Non-pigmented ciliary epithelial cell (primary cell): ENCODE measurements at regions not wholly inside any gene's neighbourhood (a gene's known extent, or its start where the extent isn't known, plus 50 kb on each side); places are given as distances from the start of the nearest gene placed in this dataset.
"Not testable (repeated sequence)": the region's sequence is repeated elsewhere in the genome, so short reads cannot be mapped to it uniquely, and the experiment has no call there.

Experiments
- DNase-seq: peaks from one replicate; pipeline ENCODE4 v3.0.0-alpha.2; 2010; ENCODE audit warnings: low read depth

DNA sequence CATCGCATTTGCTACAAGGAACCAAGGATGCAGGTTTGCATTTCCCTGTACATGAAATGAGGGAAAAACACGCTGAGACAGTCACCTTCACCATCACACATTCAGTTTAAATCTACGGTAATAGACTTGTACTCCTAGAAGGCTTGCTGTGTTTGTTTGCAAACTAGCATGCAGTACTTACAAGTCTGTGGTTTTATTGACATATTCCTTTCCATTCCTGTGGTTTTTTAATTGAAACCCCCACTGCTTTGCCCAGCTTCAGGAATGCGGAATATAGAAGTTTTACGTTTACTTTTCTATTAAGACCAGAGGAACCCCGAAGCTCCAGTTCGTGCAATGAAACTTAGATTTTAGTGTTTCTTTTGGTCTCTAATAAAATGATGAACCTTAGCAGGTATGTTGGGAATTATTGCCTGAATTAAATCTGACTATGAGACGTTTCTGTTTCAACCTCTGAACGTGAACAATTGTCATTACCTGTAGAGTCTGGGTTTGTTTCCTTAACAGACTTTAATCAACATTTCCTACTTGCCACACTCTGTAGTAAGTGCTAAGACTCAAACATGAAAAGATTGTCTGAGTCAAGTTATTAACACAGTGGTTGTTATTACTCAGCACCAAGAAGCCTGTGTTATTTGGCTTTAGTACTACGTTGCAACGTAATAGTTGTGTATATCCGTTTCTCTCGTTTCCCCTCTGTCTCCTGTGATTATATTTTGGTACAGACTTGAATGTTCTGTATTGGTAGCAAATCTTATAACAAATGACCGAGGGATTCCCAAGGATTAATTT lies 793.3 kb upstream of the GOT2 start:
- DNase-seq: peak; percentile 46

- DNase-seq: no peak
Observed at GRCh38 chr16:59522826-59523225, 788.7 kb upstream of the GOT2 start.

GRCh38 chr16:59518721-59519120 lies 784.6 kb upstream of the GOT2 start:
- not testable (repeated sequence) for DNase-seq

DNA sequence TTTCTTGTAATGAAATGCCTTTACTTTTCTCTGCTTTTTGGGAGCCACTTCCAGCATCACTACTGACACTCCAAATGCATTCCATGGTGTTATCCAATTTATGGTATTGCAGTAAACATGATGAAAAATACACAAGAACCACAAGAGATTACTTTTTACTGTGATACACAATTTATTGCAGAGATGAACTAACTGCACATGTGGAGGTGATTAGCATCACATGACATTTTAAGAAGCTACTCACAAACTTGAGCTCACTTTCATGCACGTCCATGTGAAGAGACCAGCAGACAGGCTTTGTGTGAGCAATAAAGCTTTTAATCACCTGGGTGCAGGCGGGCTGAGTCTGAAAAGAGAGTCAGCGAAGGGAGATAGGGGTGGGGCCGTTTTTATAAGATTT lies 780.5 kb upstream of the GOT2 start:
- DNase-seq: no peak

DNA sequence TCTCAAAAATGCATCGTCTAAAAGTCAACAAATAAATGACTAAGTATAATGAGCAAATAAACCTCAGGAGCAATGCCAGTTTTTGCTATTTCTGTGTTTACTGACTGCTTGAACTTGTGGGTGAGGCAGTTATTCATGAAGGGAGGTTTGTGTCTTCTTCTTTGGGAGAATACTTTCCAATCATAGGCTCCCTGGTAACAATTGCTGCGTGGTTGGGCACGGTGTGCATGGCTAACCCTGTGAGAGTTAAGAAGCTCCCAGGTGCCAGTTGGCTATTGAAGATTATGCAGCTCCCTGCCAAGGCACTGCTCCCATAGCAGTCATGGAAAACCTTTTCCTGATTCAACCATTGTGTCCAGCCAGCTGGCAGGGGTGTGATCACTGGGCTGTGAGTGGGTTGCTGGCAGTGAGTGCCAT lies 775.9 kb upstream of the GOT2 start:
- DNase-seq: no peak

DNA sequence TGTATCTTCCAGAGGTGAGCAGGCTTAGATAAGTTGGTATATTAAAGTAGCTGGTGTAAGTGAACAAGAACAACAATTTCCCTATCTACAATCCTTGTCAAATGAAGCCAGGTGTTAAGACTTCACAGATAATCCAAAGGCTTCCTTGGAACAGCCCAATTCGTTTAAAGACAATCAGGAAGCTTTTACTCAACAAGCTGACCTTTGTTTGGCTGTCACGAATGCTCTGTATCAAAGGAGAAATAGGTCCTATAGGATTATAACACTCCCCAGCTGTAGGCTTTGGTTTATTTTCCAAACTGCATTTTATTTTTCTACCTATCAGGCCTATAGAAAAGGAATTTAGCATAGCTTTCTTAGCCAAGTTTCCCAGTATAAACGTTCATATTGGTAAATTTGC lies 766.5 kb upstream of the GOT2 start:
- no peak for DNase-seq

- no peak for DNase-seq
Observed at GRCh38 chr16:59487067-59487466, 753.0 kb upstream of the GOT2 start.

DNA sequence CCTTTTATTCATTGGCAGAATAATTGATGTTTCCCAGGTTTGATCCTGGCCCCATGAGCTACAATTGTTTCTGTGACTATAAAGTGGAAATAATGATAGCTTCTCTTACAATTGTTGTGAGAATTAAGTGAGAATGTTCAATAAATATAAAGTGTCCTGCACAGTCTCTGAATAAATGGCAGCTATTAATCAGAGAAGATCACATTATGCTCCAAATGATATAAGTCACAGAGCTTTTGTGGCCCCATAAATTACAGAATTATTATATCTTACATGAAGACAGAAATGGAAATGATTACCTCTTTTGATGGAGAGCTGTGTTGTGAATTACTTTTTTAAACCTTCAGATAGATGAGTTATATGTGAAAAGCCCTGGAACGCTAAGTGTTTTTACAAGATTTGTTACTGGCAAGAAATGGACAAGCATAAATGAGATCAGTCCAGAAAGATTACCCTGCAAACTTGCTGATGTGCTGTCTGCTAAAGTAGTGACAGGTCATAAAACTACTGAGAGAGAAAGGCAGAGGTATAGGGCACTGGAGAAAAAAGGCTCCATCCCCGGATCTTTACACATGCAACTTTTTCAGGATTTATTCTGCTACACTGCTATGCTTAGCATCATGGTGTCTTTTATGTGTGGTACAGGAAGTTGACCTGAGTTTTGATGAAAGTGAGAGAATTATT lies 750.9 kb upstream of the GOT2 start:
- DNase-seq: no peak

DNA sequence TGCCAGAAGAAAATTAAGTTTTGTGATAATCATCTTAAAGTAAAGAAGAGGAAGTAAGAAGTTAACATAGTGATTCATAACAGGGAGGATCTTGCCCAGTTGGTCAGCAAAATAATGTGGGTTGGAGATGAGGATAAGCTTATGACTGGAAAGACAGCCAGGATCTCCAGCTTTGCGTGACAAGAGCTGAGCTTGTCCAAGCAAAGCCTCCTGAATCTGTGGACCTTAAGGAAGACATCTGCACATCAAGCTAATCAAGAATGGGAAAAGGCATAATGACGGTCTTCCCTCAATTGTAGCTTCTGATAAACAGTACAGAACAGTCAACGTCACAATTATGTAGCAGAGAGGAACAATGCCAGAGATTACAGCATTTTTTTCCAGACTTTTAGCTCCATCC lies 744.7 kb upstream of the GOT2 start:
- no peak for DNase-seq

DNA sequence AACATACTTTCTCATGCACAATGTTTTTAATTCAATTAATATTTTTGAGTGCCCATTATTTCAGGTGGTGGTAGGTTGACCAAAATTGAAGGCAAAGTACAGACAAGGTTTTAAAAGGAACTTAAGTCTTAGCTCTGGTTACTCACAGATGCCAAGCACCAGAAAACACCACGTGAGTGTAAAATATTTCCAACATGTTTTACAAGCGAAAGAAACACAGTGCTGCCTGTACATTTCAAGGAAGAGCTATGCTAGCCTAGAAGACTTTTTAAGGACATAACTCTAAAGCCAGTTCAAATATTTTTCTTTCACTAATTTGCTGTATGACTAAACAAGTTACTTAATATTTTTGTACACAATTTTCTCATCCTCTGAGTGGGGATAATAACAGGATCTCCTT lies 736.4 kb upstream of the GOT2 start:
- no peak for DNase-seq

DNA sequence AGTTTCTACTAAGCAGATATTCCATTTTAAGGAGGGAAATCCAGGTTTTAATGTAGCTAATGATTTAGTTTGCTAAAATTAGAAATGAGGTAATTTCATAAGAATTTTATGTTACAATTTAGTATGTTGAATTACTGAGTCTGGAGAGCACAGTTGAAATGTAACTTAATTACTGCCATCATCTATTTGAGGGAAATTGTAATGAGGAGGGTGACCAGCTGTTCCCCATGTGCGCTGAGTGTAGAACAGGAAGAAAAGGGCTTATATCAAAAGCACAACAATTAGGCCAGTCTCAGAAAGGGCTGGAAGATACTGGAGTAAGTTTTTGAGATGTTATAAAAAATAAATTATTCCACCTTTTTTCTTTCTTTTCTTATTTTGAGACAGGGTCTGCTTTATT lies 735.1 kb upstream of the GOT2 start:
- DNase-seq: no peak

- no peak for DNase-seq
Observed at GRCh38 chr16:59463776-59464175, 729.7 kb upstream of the GOT2 start.

GRCh38 chr16:59459806-59460205 lies 725.7 kb upstream of the GOT2 start:
- peak; percentile 15 for DNase-seq

DNA sequence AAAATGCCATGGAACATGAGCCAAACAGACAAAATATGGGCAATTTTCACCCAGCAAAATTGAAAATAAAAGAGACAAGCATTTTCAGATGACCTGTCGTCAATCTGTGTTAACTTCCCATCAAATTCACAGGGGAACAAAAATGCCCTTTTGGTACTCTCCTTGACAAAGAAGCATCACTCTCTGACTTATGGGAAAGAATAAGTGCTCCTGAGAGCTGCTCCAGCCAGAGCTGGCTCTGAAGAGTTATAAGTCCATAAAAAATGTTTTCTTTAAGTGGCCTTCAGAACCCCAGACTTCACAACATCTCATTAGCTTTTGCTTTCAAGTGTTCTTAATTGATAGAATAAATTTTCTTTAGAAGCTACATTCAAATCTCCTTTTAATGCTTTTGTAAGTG lies 721.4 kb upstream of the GOT2 start:
- no peak for DNase-seq

DNA sequence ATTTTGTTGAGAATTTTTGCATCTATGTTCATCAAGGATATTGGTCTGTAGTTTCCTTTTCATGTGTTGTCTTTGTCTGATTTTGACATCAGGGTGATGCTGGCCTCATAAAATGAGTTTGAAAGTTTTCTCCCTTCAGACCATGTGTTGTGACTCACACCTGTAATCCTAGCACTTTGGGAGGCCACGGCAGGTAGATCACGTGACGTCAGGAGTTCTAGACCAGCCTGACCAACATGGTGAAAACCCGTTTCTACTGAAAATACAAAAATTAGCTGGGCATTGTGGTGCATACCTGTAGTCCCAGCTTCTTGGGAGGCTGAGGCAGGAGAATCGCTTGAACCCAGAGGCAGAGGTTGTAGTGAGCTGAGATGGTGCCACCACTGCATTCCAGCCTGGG lies 716.4 kb upstream of the GOT2 start:
- DNase-seq: not testable (repeated sequence)

DNA sequence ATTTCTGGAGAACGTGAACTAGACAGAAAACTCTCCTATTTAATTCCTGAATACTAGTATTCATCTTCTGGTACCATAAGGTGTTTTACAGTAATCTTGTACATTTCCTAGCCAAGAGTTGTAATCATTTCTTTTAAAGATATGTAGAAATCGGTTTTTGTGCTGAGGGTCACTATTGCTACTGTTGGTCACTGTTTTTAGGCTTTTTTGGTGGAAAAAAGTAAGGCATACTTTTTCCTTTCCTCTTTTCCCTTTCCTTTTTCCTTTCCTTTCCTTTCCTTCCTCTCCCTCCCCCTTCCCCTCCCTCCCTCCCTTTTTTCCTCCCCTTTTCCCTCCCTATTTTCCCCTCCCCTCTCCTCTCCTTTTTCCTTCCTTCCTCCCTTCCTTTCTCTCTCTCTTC lies 706.4 kb upstream of the GOT2 start:
- no peak for DNase-seq

GRCh38 chr16:59432896-59433295 lies 698.8 kb upstream of the GOT2 start:
- DNase-seq: no peak

- no peak for DNase-seq
Observed at GRCh38 chr16:59432276-59432675, 698.2 kb upstream of the GOT2 start.

DNA sequence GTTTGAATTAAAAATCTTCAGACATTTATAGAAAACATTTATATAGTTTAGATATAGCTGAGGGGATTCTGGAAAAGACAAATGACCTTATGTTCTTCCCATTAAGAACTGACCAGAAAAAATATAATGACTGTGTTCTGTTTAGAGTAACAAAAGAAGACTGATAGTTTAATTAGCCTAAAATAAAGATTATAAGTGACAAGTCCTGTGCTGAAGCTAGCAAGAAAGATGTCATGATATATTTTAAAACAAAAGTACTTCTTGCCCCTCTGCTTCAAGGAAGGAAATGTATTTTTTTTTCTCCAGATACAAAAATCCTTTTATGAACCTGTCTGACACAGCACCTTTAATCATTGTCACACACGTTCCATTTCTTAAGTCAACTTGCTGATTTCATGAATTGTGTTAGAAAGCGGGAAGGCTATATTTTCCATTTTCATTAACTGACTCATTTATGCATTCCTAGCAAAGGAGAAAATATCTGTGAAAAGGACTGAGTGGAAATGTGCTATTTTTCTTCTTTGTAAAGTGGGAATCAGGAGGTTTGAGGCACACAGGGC lies 690.7 kb upstream of the GOT2 start:
- no peak for DNase-seq

DNA sequence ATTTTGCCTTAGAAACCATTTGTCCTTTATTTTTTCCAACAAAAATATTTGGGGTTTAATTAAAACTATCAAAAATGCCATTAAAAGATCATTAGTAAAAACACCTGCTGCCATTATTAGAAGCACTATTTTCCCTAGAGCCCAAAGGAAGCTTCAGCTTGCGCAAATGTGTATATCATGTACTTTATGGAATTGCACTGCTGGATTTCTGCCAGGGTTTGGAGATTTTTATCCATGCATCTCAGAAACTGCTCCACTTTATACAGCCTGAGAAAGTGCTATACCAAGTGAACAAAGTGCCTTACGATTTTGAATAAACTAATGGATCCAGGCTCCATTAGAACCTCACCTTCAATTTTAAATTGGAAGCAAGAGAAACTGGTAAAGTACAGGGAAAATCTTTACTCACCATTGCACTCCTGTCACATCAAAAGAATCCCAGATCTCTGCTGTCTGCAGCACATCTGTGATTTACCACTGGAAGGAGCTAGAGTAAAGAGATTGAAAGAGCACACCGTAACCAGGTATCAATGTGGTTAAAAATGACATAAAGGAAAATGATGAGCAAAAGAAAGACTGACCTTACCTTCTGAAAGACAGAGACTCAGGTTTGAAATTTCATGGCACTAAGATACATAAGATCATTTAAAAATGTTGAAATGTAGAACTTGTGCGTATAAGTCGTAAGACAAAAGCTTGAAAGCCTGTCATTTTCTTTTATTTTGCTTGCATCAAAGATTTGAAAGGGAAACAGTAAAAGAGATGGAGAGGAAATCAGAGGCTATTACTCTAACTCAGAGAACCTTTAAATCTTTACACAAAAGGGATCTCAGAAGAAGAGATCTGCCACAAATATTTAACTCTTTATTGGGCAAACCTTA lies 678.1 kb upstream of the GOT2 start:
- no peak for DNase-seq

DNA sequence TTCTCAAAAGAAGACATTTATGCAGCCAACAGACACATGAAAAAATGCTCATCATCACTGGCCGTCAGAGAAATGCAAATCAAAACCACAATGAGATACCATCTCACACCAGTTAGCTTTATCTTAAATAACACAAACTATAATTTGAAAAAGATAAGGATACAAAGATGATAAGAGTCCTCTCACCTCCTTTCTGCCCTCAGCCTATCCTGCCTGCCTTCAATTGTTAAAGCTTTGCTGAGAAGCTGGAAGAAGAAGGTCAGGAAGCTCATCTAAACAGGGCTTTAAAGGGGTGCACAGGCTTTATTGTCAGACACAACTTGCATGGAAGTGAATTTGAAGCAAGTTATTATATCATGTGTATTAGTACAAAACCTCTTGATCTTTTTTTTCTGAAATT lies 676.3 kb upstream of the GOT2 start:
- no peak for DNase-seq

- DNase-seq: no peak
Observed at GRCh38 chr16:59405802-59406201, 671.7 kb upstream of the GOT2 start.

GRCh38 chr16:59404509-59404908 lies 670.4 kb upstream of the GOT2 start:
- no peak for DNase-seq
